ENCODE measurements at regions not wholly inside any gene's neighbourhood (a gene's known extent, or its start where the extent isn't known, plus 50 kb on each side); places are given as distances from the start of the nearest gene placed in this dataset.

GRCh38 chr12:19802915-19803314, 363.6 kb downstream of the AEBP2 start:
- TF ChIP-seq CTCF (IDR thresholded peaks at IDR 0.05) (no peak), SIN3A (IDR thresholded peaks at IDR 0.05; ENCODE audit: borderline replicate concordance, insufficient read depth, low read depth, low read length) (no peak)
- TF ChIP-seq, protein P1, sequence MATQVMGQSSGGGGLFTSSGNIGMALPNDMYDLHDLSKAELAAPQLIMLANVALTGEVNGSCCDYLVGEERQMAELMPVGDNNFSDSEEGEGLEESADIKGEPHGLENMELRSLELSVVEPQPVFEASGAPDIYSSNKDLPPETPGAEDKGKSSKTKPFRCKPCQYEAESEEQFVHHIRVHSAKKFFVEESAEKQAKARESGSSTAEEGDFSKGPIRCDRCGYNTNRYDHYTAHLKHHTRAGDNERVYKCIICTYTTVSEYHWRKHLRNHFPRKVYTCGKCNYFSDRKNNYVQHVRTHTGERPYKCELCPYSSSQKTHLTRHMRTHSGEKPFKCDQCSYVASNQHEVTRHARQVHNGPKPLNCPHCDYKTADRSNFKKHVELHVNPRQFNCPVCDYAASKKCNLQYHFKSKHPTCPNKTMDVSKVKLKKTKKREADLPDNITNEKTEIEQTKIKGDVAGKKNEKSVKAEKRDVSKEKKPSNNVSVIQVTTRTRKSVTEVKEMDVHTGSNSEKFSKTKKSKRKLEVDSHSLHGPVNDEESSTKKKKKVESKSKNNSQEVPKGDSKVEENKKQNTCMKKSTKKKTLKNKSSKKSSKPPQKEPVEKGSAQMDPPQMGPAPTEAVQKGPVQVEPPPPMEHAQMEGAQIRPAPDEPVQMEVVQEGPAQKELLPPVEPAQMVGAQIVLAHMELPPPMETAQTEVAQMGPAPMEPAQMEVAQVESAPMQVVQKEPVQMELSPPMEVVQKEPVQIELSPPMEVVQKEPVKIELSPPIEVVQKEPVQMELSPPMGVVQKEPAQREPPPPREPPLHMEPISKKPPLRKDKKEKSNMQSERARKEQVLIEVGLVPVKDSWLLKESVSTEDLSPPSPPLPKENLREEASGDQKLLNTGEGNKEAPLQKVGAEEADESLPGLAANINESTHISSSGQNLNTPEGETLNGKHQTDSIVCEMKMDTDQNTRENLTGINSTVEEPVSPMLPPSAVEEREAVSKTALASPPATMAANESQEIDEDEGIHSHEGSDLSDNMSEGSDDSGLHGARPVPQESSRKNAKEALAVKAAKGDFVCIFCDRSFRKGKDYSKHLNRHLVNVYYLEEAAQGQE (IDR thresholded peaks at IDR 0.05; ENCODE audit: insufficient read depth in 1 of 2, low read depth in 2 of 2, low read length in 1 of 2) = no peak
